Stimulated activated CD4-positive, alpha-beta T cell treated with anti-CD3 and anti-CD28 coated beads, Interleukin-12 subunit alpha, Interleukin-12 subunit beta, amount 100 ng/mL, for 4 hours (primary cell): ENCODE measurements at regions not wholly inside any gene's neighbourhood (a gene's known extent, or its start where the extent isn't known, plus 50 kb on each side); places are given as distances from the start of the nearest gene placed in this dataset.
"Not testable (repeated sequence)": the region's sequence is repeated elsewhere in the genome, so short reads cannot be mapped to it uniquely, and the experiment has no call there.

Experiments used
- DNase-seq: peaks from one replicate; pipeline ENCODE4 v3.0.0-alpha.2; 2020

GRCh38 chr1:30374400-30375070, 348.9 kb downstream of the MATN1 start:
- DNase-seq, result no peak

- no peak for DNase-seq
Measured at GRCh38 chr1:30373471-30374399, 349.6 kb downstream of the MATN1 start.

DNA sequence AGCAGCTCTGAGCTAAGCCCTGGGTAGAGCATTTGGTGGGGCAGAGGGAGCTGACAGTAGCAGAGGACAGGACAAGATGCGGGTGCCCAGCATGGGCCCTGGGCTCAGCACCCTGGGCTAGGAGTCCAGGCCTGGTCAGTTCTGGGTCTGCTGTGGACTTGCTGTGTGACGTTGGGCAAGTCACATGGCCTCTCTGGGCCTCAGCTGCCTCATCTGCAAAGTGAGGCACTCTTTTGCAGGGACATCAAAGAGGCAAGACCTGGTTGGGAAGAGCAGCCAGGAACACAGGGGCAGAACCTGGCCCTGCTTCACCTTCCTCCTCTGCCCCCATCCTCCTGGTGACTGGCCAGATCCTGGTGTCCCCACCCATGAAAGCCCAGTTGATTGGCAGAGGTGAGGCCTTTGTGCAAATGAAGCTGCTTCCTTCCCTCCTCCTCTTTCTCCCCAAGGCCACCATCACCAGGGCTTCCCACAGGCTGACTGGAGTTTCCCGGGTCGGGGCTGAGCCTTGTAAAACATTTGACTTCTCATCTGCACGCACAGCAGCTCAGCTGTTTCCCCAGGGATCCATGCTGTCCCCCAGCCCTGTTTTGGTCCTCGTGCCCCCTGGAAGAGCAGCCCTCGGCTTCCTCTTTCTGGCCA, 350.5 kb downstream of the MATN1 start:
- DNase-seq, result no peak

GRCh38 chr1:30371888-30372791, 351.2 kb downstream of the MATN1 start:
- no peak for DNase-seq

- no peak for DNase-seq
Measured at GRCh38 chr1:30371179-30371788, 352.1 kb downstream of the MATN1 start.

DNA sequence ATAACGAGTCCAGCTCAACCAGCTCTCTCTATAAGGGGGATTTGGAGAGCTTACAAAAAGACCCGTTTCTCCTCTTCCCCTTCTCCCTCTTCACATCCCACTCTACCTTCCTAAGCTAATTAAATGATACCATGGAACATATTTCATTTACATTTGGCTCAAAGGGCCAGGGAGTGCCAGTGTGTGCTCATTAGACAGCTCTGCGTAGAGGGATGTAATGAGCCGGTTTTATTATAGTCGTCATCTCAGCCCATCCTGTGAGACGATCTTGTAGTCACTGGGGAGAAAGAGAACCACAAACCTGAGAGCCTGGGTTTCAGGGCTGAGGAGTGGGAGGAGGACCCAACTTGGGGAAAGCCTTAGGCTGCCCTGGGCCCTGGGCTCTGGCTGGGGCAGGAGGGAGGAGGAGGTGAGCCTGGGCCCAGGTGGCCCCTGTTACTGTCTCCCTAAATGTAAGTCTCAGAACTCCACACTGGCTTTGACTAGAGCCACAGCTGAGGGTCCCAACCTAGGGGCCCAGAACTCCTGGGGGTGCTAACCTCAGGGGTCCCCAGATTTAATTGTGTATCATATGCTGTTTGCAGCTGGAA, 354.6 kb downstream of the MATN1 start:
- DNase-seq, result no peak

GRCh38 chr1:30366911-30367310, 356.5 kb downstream of the MATN1 start:
- DNase-seq, result no peak

GRCh38 chr1:30366199-30366598, 357.2 kb downstream of the MATN1 start:
- no peak for DNase-seq

- no peak for DNase-seq
Measured at GRCh38 chr1:30365596-30365995, 357.8 kb downstream of the MATN1 start.

- no peak for DNase-seq
Measured at GRCh38 chr1:30363031-30363430, 360.4 kb downstream of the MATN1 start.

DNA sequence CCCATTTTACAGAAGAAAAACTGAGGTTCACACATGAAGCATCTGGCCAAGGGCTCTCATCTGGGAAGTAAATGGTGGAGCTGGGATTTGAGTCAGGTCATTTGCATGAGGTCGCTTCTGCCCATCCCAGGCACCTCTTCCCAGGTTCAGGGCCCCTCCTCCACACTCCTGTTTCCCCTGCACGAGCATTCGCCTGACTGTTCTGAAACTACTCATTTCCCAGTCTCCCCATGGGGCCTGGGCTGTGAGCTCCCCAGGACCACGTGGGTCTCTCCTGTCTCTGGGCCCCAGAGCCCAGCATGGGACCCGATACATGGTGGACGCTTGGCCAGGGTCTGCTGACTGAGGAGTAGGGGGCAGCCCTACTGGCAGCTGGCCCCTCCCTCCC, 360.8 kb downstream of the MATN1 start:
- no peak for DNase-seq

DNA sequence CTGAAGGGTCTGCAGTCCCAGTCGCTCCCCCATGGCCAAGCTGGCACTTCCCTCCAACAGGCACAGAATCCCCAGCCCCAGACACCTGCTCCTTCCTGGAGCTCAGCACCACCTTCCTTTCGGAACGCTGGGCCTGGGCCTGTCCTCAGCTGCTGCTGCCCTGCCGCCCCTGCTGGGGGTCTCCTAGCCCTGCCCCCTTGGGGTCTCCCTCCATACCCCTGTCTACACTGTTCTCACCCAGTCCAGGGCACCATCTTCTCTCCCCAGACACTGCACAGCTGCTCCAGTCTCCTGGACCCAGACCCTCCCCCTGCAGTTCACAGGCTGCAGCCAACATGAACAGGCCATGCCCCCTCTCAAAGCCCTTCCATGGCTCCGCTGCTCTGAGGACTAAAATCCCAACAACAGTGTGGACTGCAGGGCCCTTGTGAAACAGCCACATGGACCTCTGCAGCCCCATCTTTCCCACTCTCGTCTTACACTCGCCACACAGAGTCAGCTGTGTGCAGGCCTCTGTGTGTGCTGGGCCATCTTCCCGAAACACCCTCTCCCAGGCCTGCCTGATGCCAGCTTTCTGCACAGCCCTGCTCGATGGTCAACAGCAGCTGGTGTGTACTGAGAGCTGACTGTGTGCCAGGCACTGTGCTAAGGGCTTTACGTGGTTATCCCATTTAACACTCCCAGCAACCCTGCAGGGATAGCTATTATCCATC, 361.3 kb downstream of the MATN1 start:
- not testable (repeated sequence) for DNase-seq

- DNase-seq, result no peak
Measured at GRCh38 chr1:30360753-30361152, 362.6 kb downstream of the MATN1 start.

GRCh38 chr1:30360281-30360680, 363.1 kb downstream of the MATN1 start:
- no peak for DNase-seq

GRCh38 chr1:30359539-30360220, 363.7 kb downstream of the MATN1 start:
- DNase-seq, result no peak

GRCh38 chr1:30358500-30358899, 364.9 kb downstream of the MATN1 start:
- DNase-seq, result no peak

GRCh38 chr1:30356839-30357238, 366.5 kb downstream of the MATN1 start:
- DNase-seq, result no peak

- no peak for DNase-seq
Measured at GRCh38 chr1:30354410-30354809, 369.0 kb downstream of the MATN1 start.

DNA sequence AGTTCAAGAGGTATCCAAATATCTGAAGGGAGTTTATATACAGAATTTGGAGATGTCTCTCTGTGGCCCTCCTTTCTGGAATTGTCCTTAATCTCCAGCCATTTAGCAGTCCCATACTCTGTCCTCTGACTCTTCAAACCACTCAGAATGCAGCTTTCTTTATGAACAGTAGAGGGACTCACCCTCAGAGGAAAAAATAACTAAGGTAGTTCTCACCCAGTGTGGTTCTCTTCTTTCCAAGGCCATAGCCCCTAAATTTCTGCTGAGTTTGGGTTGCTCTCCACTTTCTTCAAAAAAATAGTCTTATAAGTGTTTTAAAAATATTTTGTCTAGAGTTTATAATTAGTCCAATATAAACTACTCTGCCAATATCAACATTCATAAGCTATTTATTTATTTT, 369.7 kb downstream of the MATN1 start:
- DNase-seq, result no peak

DNA sequence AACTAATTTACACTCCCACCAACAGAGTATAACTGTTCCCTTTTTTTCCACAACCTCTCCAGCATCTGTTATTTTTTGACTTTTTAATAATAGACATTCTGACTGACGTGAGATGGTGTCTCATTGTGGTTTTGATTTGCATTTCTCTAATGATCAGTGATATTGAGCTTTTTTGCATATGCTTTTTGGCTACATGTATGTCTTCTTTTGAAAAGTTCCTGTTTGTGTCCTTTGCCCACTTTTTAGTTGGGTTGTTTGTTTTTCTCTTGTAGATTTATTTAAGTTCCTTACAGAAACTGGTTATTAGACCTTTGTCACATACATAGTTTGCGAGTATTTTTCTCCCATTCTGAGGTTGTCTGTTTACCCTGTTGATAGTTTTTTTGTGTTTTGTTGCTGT, 375.2 kb downstream of the MATN1 start:
- no peak for DNase-seq
